ENCODE measurements at regions not wholly inside any gene's neighbourhood (a gene's known extent, or its start where the extent isn't known, plus 50 kb on each side); places are given as distances from the start of the nearest gene placed in this dataset.

- Histone ChIP-seq H3K27ac (no peak overlapping the region), H3K27me3 (no peaks in the 10 kb centered on the region), H3K4me3 (no peak overlapping the region), H3K36me3 (no peaks in the 10 kb centered on the region), H3K4me1 (no peaks in the 10 kb centered on the region), H3K9me3 (peaks cover 0 to 12% (median 0%) of the 10 kb centered on the region in 3 donors)
- no peak for TF ChIP-seq POLR2A (IDR thresholded peaks at IDR 0.05)
- TF ChIP-seq CTCF (IDR thresholded peaks at IDR 0.05 in 4 of 5, conservative IDR thresholded peaks at IDR 0.05 in 1 of 5) = no peak
- intact Hi-C loops (cut with DNase I; ENCODE audit: low total_unique reads) = no loop called here
- no peak for ATAC-seq
- in situ Hi-C loops (cut with MboI; ENCODE audit: low sequenced_read_pairs in 4 of 4) = no loop called here
- DNase-seq = no peak
Observed at GRCh38 chr5:2496891-2497290, 254.6 kb downstream of the IRX2 start.

- TF ChIP-seq POLR2A (IDR thresholded peaks at IDR 0.05) (no peak), CTCF (IDR thresholded peaks at IDR 0.05 in 4 of 5, conservative IDR thresholded peaks at IDR 0.05 in 1 of 5) (no peak)
- Histone ChIP-seq H3K36me3 (no peaks in the 10 kb centered on the region), H3K9me3 (peaks cover 0 to 12% (median 0%) of the 10 kb centered on the region in 3 donors), H3K27ac (no peak overlapping the region), H3K4me3 (no peak overlapping the region), H3K4me1 (no peaks in the 10 kb centered on the region), H3K27me3 (no peaks in the 10 kb centered on the region)
- ATAC-seq = no peak
- intact Hi-C loops (cut with DNase I; ENCODE audit: low total_unique reads) (no loop called here), in situ Hi-C loops (cut with MboI; ENCODE audit: low sequenced_read_pairs in 4 of 4) (no loop called here)
- no peak for DNase-seq
Observed at GRCh38 chr5:2496126-2496525, 255.4 kb downstream of the IRX2 start.

GRCh38 chr5:2493356-2493755 is 258.1 kb downstream of the IRX2 start:
- intact Hi-C loops (cut with DNase I; ENCODE audit: low total_unique reads) (no loop called here), in situ Hi-C loops (cut with MboI; ENCODE audit: low sequenced_read_pairs in 4 of 4) (no loop called here)
- H3K4me3 ChIP-seq = no peak overlapping the region
- H3K4me1 ChIP-seq = no peaks in the 10 kb centered on the region
- TF ChIP-seq CTCF (IDR thresholded peaks at IDR 0.05 in 4 of 5, conservative IDR thresholded peaks at IDR 0.05 in 1 of 5) (no peak), POLR2A (IDR thresholded peaks at IDR 0.05) (no peak)
- H3K9me3 ChIP-seq = no peaks in the 10 kb centered on the region
- no peaks in the 10 kb centered on the region for H3K36me3 ChIP-seq
- H3K27me3 ChIP-seq = no peaks in the 10 kb centered on the region
- no peak overlapping the region for H3K27ac ChIP-seq
- no peak for ATAC-seq
- DNase-seq = no peak

GRCh38 chr5:2492476-2492875 is 259.0 kb downstream of the IRX2 start:
- H3K4me1 ChIP-seq = no peaks in the 10 kb centered on the region
- H3K27me3 ChIP-seq = no peaks in the 10 kb centered on the region
- TF ChIP-seq POLR2A (IDR thresholded peaks at IDR 0.05) (no peak), CTCF (IDR thresholded peaks at IDR 0.05 in 4 of 5, conservative IDR thresholded peaks at IDR 0.05 in 1 of 5) (no peak)
- H3K36me3 ChIP-seq = no peaks in the 10 kb centered on the region
- ATAC-seq (no peak), DNase-seq (no peak)
- in situ Hi-C loops (cut with MboI; ENCODE audit: low sequenced_read_pairs in 4 of 4) = no loop called here
- intact Hi-C loops (cut with DNase I; ENCODE audit: low total_unique reads) = no loop called here
- no peak overlapping the region for H3K4me3 ChIP-seq
- H3K27ac ChIP-seq = no peak overlapping the region
- H3K9me3 ChIP-seq = no peaks in the 10 kb centered on the region

DNA sequence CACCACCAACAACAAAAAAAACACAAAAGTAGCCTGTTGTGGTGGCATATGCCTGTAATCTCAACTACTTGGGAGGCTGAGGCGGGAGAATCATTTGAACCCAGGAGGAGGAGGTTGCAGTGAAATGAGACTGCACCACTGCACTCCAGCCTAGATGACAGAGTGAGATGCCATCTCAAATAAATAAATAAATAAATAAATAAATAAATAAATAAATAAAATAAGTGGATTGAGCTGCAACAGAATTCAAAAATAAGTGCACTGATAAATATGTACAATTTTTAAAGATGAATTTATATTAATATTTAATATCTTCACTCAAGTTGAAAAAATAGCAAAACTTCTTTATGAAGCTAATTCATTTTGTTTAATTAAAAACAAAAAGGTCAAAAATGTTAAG is 259.6 kb downstream of the IRX2 start:
- in situ Hi-C loops (cut with MboI; ENCODE audit: low sequenced_read_pairs in 4 of 4) = no loop called here
- Histone ChIP-seq H3K4me1 (no peaks in the 10 kb centered on the region), H3K36me3 (no peaks in the 10 kb centered on the region), H3K27ac (no peak overlapping the region), H3K9me3 (no peaks in the 10 kb centered on the region), H3K27me3 (no peaks in the 10 kb centered on the region), H3K4me3 (no peak overlapping the region)
- no peak for TF ChIP-seq POLR2A (IDR thresholded peaks at IDR 0.05)
- no peak for TF ChIP-seq CTCF (IDR thresholded peaks at IDR 0.05 in 4 of 5, conservative IDR thresholded peaks at IDR 0.05 in 1 of 5)
- no peak for ATAC-seq
- DNase-seq = no peak
- intact Hi-C loops (cut with DNase I; ENCODE audit: low total_unique reads) = no loop called here
